GM18502 (cell line): ENCODE measurements at regions not wholly inside any gene's neighbourhood (a gene's known extent, or its start where the extent isn't known, plus 50 kb on each side); places are given as distances from the start of the nearest gene placed in this dataset.
A peak's percentile ranks its signal among the peaks of the same experiment; 100 is the strongest.
"Not testable (repeated sequence)": the region's sequence is repeated elsewhere in the genome, so short reads cannot be mapped to it uniquely, and the experiment has no call there.

Experiments
- ATAC-seq: cut with Tn5 transposase; IDR thresholded peaks from one replicate; pipeline ENCODE4 v1.9.1; 2021; ENCODE audit warnings: mild to moderate bottlenecking; ENCODE audit not compliant: unreplicated experiment, poor library complexity

DNA sequence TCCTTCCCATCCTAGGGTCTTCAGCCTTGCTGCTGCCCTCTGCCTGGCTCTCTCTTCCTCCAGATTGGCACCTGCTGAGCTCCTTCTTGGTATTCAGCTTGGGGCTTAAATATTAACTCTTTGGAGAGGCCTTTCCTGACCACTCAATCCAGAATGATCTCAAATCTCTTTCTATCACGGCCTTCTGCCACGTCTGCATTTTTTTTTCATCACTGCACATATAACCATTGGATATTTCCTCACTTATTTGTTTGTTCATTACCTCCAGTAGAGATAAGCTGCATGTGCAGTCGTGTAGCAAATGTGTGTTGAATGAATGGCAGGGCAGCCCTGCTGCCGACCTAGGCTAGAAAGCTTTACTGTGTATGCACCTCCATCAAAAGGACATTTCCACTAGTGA lies 51.6 kb upstream of the MPP7 start:
- no peak for ATAC-seq

DNA sequence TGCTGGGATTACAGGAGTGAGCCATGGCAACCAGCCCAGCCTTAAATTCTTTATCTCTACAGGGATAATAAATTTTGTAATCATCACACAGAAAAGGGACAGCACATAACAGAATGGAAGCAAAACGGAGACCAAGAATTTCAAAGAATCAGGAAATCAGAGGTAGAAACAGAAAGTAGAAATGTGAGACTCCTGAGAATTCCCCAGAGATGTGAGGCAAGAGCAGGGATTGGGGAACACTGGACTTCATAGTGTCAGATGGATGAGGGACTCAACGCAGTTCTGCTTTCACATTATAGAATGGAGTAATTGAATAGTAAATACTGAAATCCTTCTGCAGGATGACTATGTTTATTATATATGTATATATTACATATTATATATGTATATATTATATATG lies 52.5 kb upstream of the MPP7 start:
- no peak for ATAC-seq

- no peak for ATAC-seq
Observed at GRCh38 chr10:28359334-28359733, 56.5 kb upstream of the MPP7 start.

GRCh38 chr10:28360175-28360574 lies 57.3 kb upstream of the MPP7 start:
- no peak for ATAC-seq

DNA sequence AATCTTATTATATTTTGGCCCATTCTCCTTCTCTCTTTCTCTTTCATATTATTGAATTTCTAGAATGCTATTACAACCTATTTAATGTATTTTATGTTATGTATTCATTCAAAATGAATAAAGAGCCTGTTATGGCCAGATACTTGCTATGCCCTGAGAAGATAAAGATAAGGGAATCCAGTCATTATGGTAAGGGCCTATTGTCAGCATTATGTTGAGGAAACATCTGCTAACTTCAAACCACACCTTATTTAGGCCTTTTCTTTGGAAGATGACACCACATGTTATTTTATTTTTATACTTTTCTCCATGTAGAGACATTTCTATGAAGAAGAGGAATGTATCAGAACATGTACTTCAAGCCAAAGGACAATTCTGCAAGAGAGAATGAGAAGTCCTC lies 60.5 kb upstream of the MPP7 start:
- no peak for ATAC-seq

GRCh38 chr10:28365840-28366239 lies 63.0 kb upstream of the MPP7 start:
- no peak for ATAC-seq

- ATAC-seq: no peak
Observed at GRCh38 chr10:28366994-28367393, 64.1 kb upstream of the MPP7 start.

DNA sequence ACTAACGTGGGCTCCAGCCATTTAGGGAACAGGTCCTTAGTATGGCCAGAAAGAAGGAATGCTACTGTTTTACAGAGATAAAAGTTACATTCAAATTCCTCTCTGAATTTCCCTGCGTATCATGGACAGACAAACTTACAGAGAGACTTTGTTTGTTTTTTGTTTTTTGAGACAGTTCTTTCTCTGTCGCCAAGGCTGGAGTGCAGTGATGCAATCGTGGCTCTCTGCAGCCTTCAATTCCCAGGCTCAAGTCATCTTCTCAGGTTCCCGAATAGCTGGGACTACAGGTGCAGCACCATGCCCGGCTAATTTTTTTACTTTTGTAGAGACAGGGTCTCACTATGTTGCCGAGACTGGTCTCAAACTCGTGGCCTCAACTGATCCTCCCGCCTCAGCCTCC lies 64.5 kb upstream of the MPP7 start:
- ATAC-seq: no peak

- peak; percentile 96 for ATAC-seq
Observed at GRCh38 chr10:28367929-28368484, 65.1 kb upstream of the MPP7 start.

DNA sequence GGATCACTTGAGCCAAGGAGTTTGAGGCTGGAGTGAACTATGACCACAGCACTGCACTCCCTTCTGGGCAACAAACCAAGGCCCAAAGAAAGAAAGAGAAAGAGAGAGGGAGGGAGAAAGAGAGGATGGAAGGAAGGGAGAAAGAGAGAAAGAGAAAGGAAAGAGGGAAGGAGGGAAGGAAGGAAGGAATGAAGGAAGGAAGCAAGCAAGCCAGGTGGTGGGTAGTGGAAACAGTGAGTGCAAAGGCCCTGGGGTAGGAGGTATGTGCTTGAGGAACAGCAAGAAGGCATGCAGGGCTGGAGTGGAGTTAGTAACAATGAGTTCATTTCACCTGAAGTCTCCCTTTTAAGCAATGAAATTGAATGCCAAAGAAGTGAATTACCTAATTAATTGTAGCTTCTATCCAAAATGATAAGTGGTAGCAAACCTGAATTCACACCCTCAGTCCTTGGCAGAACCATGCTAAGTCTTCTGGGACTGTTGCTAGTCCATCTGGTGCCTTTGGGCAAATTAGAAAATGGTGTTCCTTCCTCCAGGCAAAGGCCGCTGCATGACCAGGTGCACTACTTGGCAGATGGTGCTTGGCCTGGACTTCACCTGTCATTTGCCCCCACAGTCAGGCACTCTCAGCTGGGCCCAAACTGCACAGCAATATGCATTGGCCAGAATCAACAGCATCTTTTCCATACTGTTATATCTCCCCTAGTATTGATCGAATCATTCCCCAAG lies 67.4 kb upstream of the MPP7 start:
- ATAC-seq: no peak

DNA sequence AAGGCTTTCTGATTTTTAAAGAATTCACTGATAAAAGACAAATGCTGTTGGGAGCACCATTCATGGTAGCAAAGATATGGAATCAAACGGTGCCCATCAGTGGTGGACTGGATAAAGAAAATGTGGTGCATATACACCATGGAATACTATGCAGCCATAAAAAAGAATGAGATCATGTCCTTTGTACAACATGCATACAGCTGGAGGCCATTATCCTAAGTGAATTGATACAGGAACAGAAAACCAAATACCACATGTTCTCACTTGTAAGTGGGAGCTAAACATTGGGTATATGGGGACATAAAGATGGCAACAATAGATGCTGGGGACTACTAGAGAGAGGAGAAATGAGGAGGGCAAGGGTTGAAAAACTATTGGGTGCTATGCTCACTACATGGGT lies 68.8 kb upstream of the MPP7 start:
- ATAC-seq: not testable (repeated sequence)

DNA sequence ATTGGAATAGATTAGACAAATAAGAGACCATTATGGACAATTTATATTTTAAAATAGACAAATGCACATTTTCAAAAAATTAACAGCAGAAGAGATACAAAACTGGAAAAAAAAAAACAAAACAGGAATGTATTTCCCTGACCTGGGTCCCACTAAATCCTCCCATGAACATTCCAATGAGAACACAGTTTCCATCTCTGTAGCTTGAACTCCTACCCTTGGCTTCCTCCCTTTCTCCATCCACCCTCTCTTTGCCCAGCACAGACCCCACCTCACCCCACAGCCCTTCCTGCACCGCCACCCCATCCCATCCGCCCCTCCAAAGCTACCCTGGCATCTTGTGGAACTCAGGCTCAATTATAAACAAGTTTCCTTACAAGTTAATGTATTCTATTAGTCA lies 71.2 kb upstream of the MPP7 start:
- ATAC-seq: no peak

DNA sequence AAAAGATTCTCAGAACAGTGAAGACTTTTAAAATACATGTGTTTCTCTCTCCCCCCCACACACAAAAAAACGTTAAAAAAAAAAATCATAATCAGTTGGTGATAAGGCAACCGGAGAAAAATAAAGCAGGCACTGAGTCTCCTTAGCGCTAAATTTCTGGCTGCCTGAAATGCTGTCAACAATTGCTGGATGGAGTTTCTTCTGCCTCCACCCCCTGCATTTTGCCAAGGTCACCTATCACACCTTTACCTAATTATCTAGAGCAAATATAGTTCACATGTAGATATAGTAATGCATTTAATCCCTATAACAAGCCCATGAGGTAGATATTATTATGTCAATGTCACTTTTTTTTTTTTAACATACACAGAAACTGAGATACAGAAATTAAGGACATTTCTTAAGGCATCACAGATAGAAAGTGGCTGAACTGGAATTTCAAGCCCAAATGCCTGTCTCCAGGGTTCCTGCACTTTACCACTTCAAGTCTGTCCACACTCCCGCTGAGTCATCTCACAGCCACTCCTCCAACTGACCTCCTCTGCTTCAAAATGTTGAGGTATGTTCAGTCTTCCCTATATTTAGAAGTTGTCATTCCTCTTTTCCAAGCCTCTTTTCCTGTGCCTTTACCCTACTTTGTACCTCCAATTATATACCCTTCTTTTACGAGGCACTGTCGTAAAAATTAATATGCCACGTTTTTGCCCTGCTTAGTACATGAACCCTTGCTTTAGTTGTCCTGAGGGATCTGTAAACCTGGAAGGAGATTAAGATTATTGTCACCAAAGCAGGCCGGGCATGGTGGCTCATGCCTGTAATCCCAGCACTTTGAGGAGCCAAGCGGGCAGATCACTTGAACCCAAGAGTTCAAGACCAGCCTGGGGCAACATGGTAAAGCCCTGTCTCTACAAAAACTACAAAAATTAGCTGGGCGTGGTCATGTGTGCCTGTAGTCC lies 72.8 kb upstream of the MPP7 start:
- no peak for ATAC-seq

DNA sequence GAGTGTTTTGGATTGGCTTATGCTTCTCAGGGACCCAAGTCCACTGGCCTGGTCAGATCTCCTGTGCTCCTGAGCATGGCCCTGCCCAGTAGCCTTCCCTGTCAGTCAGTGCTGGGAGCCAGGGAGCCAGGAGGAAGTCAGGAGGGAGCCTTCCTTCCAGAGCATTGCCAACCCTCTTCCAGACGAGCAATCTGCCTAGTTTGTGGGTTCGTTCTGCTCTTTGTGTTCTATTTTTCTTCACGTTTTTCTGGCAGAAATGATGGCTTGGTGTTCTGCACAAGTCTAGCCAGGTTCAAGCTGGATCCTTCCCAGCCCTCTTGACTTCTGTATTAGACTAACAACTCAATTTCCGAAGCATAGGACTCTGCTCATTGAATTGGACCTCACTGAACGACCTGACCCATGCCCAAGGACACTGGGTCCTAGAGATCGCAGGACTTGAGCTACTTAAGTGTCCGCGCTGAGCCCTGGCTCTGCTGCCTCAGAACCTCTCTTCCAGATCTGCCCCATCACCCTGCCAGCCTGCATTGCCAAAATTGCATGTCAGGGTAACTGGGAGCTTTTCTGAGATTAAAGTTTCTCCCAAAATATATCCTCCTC lies 76.2 kb upstream of the MPP7 start:
- ATAC-seq: no peak

GRCh38 chr10:28381466-28381865 lies 78.6 kb upstream of the MPP7 start:
- no peak for ATAC-seq

GRCh38 chr10:28381903-28382347 lies 79.1 kb upstream of the MPP7 start:
- ATAC-seq: peak; percentile 82

- no peak for ATAC-seq
Observed at GRCh38 chr10:28382525-28383269, 79.8 kb upstream of the MPP7 start.

DNA sequence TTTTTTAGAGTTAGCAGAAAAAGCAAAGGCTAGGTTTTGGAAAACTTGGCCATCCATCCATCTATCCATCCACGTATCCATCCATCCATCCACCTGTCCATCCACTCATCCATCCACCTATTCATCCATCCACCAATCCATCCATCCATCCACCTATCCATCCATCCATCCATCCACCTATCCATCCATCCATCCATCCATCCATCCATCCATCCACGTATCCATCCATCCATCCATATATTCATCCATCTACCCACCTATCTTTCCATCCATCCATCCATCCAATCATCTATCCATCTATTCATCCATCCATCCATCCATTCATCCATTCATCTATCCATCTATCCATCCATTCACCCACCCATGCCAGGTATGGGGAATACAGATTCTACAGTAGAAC lies 81.7 kb upstream of the MPP7 start:
- no peak for ATAC-seq

DNA sequence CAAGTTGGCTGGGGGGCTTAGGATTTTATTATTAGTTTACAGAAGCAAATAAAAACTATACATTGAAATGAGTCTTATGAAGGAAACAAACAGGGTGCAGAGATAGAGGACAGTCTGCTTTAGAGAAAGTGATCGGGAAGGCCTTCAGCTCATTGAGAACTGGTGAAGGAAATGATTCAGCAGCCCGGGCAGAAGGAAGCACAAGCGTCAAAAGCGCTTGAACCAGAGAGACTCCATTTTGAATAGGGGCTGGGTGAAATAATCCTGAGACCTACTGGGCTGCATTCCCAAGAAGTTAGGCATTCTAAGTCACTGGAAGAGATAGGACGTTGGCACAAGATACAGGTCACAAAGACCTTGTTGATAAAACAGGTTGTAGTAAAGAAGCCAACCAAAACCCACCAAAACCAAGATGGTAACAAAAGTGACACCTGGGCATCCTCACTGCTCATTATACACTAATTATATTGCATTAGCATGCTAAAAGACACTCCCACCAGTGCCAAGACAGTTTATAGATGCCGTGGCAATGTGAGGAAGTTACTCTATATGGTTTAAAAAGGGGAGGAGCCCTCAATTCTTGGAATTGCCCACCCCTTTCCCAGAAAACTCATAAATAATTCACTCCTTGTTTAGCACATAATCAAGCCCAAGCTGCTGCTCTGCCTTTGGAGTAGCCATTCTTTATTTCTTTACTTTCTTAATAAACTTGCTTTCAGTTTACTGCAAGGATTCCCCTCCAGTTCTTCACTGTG lies 83.1 kb upstream of the MPP7 start:
- no peak for ATAC-seq

DNA sequence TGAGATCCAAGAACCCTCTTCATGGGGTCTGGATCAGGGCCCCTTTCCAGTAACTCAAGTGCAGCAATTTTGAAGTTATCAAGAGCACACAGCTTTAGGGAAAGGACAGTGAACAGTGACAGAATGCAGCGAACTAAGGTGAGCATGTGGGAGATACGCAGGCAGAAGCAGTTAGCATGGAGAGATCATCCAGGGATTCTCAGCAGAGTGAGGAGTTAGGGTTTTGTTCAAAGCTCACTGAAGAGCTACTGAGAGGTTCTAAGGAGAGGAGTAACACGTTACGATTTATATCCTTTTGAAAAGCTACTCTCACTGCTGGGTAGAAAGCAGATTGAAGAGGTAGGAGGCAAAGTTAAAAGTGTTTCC lies 83.6 kb upstream of the MPP7 start:
- ATAC-seq: no peak
